Germinal center (tissue), 1 donor: ENCODE measurements at regions not wholly inside any gene's neighbourhood (a gene's known extent, or its start where the extent isn't known, plus 50 kb on each side); places are given as distances from the start of the nearest gene placed in this dataset.
"Not testable (repeated sequence)": the region's sequence is repeated elsewhere in the genome, so short reads cannot be mapped to it uniquely, and the experiment has no call there.

Source experiments
- DNase-seq: peaks from one replicate; pipeline ENCODE4 v3.0.0; 2012; ENCODE audit warnings: mixed read lengths, low spot score

GRCh38 chr19:28685077-28685476 is 527.9 kb downstream of the UQCRFS1 start:
- DNase-seq: not testable (repeated sequence)

DNA sequence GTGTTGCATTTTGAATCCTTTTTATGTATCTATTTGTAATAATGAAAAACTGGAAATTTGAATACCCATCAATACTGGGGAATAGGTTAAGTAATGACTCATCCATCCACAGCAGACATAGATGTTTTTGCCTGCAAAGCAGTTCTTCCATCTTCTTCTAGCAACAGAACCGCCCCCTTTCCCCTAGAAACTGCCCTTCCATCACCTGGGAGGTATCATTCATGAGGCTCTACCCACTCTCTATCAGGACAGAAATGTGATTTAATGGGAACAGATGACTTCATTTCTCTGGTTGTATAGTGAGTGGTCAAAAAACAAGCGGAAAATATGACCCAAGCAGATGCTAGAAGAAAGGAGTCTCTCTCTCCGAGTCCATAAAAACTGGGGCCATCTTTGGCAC is 532.8 kb downstream of the UQCRFS1 start:
- no peak for DNase-seq

DNA sequence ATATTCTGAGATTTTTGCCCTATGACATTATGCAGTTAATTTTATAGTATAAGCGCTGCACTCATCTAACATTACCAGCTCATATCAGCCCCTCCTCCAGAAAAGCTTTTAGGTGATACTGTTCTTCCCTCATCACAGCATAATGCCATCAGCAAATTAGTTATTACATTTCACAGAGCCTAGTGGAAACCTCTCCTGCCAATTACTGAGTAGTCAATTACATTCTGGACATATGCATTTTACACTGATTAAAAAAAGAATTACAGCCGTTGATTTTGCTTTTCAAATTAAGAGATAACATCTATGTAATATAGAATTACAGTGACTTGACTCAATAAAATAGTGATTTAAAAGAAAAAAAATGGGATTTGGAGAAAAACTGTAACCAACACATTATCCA is 542.1 kb downstream of the UQCRFS1 start:
- DNase-seq: no peak

GRCh38 chr19:28669804-28670203 is 543.1 kb downstream of the UQCRFS1 start:
- no peak for DNase-seq

GRCh38 chr19:28667348-28667977 is 545.5 kb downstream of the UQCRFS1 start:
- DNase-seq: no peak

- DNase-seq: no peak
These were observed 547.2 kb downstream of the UQCRFS1 start for GRCh38 chr19:28665748-28666147.

GRCh38 chr19:28656644-28657043 is 556.3 kb downstream of the UQCRFS1 start:
- no peak for DNase-seq

GRCh38 chr19:28655054-28655453 is 557.9 kb downstream of the UQCRFS1 start:
- DNase-seq: no peak

- no peak for DNase-seq
These were observed 560.2 kb downstream of the UQCRFS1 start for GRCh38 chr19:28652765-28653164.

- DNase-seq: no peak
These were observed 566.3 kb downstream of the UQCRFS1 start for GRCh38 chr19:28646629-28647028.

DNA sequence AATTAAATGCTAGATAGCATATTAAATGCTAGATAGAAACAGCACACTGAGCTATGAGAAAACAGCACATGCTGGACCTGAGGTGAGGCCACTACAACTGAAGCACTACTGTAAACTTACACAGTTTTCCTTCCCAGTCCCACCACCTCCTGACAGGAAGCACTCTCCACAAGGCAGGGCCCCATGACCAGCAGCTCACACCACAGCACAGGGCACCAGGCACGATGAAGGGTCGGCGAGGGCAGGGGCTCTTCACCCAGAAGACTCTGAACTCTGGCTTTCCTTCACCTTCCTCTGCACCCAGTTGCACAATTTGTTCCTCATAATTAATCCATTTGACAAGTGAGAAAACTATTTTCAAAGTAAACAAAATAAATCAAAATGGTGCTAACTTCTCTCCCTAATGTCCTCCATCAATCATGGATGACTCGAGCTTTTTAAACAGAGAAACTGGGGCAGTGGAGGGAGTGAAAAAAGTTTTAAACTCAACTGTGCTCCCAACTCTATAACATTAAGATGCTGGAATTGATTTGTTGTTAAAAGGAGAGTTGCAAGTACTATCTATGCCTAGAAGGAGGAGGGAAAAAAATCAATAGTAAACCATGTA is 568.7 kb downstream of the UQCRFS1 start:
- no peak for DNase-seq

- DNase-seq: no peak
These were observed 569.9 kb downstream of the UQCRFS1 start for GRCh38 chr19:28642787-28643683.

- no peak for DNase-seq
These were observed 571.6 kb downstream of the UQCRFS1 start for GRCh38 chr19:28641395-28641794.

DNA sequence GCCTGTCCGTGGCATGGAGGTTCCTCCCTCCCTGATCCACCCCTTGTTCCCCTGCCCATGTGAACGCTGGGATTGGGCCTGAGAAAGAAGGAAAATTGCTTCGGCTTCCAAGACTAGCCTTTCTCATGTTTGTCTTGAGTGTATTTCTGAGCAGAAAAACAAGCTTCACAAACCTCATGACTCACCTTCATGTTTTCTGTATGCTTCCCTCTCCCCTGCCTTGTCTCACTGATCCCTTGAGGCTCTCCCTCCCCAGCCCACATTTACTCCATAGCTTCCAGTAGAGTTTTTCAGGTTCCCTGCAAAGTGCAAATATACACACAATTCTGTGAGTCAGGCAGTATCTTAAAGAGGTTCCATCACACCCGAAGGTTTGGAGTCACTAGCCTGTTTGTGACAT is 572.4 kb downstream of the UQCRFS1 start:
- no peak for DNase-seq

DNA sequence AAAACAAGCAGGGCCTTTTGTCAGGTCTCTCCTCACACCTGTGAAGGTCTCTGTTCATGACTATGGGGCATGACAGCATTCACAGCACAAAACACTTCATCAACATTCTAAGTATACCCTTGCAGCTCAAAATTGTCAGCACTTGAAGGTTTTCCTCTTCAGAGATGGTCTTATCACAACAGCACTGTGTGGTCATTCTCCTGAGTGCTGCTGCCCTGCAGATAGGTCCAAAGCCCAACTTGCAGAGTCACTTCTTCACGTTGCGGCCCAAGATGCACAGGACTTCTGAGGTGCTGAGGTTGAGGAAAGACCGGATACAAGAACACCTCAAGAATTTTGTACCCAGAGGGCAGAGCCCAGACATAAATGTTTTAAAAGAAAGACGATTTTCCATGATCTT is 574.5 kb downstream of the UQCRFS1 start:
- DNase-seq: no peak

DNA sequence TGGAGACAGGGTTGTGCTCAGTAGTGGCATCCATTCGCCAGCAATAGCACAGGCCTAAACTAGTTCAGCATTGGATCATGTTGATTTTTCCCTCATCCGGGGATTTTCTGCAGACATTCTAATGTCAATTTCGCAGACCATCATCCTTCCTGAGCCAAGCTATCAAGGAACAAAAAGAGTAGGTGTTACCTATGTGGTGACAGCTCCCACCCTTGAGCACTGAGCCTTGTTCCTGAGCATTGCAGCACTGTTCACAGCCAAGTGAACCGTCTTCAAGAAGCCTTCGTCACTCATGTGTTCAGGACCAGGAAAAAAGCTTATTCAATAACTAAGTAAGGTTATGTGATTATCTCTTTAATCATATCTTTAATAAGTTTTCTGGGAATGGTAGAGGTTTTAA is 576.2 kb downstream of the UQCRFS1 start:
- DNase-seq: no peak

GRCh38 chr19:28636016-28636629 is 576.8 kb downstream of the UQCRFS1 start:
- no peak for DNase-seq

GRCh38 chr19:28634837-28635236 is 578.1 kb downstream of the UQCRFS1 start:
- DNase-seq: no peak

DNA sequence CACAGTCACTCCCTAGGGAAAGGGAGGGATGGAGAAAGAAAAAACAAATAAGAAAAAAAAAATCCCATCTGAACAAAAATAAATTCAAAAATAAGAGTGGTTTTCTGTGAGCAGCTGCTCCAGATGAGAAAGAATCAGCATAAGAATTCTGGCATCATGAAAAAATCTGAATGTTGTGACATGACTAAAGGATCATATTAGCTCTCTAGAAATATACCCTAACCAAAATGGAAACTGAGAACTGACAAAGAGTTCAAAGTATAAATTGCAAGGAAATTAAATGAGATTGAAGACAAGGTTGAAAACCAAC is 579.0 kb downstream of the UQCRFS1 start:
- DNase-seq: no peak

DNA sequence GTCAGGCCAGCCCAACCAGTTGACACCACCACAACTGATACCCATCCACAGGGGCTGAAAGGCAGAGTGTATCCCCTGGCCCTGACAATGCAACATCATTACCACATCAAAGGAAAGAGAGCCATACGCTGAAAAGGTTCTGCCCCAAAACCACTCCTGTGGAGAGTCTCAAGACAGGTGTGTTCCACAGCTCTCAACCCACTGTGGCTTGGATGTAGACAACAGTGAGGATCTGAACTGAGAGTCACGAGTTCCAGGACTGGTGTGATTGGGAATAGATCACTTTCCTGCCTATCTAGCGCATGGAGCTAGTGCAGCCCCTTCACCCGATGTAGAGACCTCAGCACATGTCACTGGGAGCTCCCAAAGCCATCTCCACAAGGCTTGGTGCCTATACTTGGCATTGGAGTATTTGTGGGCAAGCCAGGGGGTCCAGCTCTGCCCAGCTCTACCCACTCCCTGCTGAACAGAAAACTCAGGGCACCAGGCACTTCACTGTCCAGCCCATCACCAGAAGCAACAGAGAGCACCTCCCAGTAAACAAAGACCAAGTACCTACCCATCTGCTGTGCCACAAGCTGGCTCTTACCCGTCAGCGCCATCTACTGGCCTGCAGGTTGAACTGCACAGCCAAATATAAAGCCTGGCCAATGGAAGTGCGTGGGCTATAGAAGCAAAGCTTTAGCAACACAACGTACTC is 579.5 kb downstream of the UQCRFS1 start:
- peak; percentile 36 for DNase-seq

DNA sequence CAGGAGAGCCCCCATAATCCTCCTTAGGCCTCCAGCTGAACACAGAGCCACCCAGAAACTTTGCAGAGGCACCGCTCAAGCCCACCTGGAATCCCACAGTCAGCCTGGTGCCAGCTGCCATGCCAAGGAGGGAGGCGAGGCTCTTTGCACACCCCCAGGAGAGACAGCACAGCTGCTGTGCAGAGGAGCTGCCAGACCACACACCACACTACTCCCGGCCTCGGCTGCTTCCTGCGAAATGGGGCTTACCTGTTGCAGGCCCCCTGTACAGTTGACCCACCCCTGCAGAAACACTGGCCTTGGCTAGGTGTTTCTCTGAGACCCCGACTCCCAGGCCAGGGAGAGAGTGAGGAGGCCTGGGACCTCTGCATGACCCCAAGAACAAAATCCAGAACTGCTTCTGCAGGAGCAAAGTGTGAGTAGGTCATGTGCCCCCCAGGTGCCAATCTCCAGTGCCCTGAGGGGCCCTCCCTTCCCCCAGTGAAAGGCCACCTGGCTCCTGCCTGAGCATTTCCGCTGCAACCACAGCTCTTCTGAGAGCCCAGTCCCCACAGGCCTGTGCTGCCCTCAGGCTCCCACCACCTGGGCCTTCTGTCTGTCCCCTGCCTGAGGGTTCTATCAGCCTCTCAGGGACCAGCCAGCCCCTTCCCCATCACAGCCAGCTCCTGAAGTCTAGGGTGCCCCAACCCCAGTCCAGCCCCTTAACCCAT is 580.4 kb downstream of the UQCRFS1 start:
- peak; percentile 3 for DNase-seq

- DNase-seq: no peak
These were observed 581.0 kb downstream of the UQCRFS1 start for GRCh38 chr19:28631961-28632360.
